Limb (tissue), 2 donors: ENCODE measurements at regions not wholly inside any gene's neighbourhood (a gene's known extent, or its start where the extent isn't known, plus 50 kb on each side); places are given as distances from the start of the nearest gene placed in this dataset.

Experiments used
- DNase-seq, 2 donors: peaks; one replicate each; pipeline ENCODE4 v3.0.0-alpha.2; 2016; ENCODE audit errors: extremely low spot score in 2 of 2

GRCh38 chr1:55288245-55288644 lies 73.1 kb upstream of the USP24 start:
- no peak for DNase-seq

GRCh38 chr1:55287723-55288122 lies 72.6 kb upstream of the USP24 start:
- DNase-seq: no peak

- no peak for DNase-seq
These were observed 71.9 kb upstream of the USP24 start for GRCh38 chr1:55286856-55287602.

- DNase-seq: no peak
These were observed 70.7 kb upstream of the USP24 start for GRCh38 chr1:55285834-55286233.

GRCh38 chr1:55284856-55285255 lies 69.7 kb upstream of the USP24 start:
- DNase-seq: peak in 1 of 2 donors; percentile 35

- DNase-seq: no peak
These were observed 66.9 kb upstream of the USP24 start for GRCh38 chr1:55282058-55282457.

- no peak for DNase-seq
These were observed 65.6 kb upstream of the USP24 start for GRCh38 chr1:55280731-55281130.

GRCh38 chr1:55279627-55280026 lies 64.5 kb upstream of the USP24 start:
- no peak for DNase-seq

GRCh38 chr1:55278378-55278777 lies 63.2 kb upstream of the USP24 start:
- DNase-seq: no peak

GRCh38 chr1:55277377-55278130 lies 62.4 kb upstream of the USP24 start:
- peak; percentile 80 to 84 for DNase-seq

- no peak for DNase-seq
These were observed 61.7 kb upstream of the USP24 start for GRCh38 chr1:55276671-55277376.

- no peak for DNase-seq
These were observed 60.8 kb upstream of the USP24 start for GRCh38 chr1:55275941-55276341.

GRCh38 chr1:55275151-55275748 lies 60.1 kb upstream of the USP24 start:
- peak; percentile 27 to 44 for DNase-seq

- no peak for DNase-seq
These were observed 57.8 kb upstream of the USP24 start for GRCh38 chr1:55272994-55273393.
